ENCODE measurements at regions not wholly inside any gene's neighbourhood (a gene's known extent, or its start where the extent isn't known, plus 50 kb on each side); places are given as distances from the start of the nearest gene placed in this dataset.

- H3F3A ChIP-seq (replicated peaks; ENCODE audit: insufficient read depth): no peaks in the 10 kb centered on the region
- no peak overlapping the region for H3K27ac ChIP-seq (ENCODE audit: low read depth in 2 of 2, low read length in 1 of 2)
- no peak for DNase-seq
- H3K9me2 ChIP-seq: no peaks in the 10 kb centered on the region
- H3K79me2 ChIP-seq (ENCODE audit: insufficient read depth): no peaks in the 10 kb centered on the region
- H3K9me3 ChIP-seq: no peaks in the 10 kb centered on the region
- H3K27me3 ChIP-seq (ENCODE audit: insufficient read depth): no peaks in the 10 kb centered on the region
- ChIA-PET POLR2A (no interaction called here), CTCF (interaction anchor here (0.6 to 1.6 kb wide), 2 partner anchors 12 to 33 kb away, joined by 3 to 4 read pairs; no protein-coding TSS in a partner anchor)
- no peak overlapping the region for H2AFZ ChIP-seq (ENCODE audit: low read depth)
- H3K9ac ChIP-seq: no peak overlapping the region
- TF ChIP-seq MXI1 (IDR thresholded peaks at IDR 0.05; ENCODE audit: low read depth, low read length) (no peak), NFIC (IDR thresholded peaks at IDR 0.05; ENCODE audit: borderline replicate concordance) (no peak), RFX5 (IDR thresholded peaks at IDR 0.05; ENCODE audit: low read length) (no peak), EP300 (IDR thresholded peaks at IDR 0.05; ENCODE audit: borderline replicate concordance in 1 of 2, low read depth in 1 of 2, low read length in 1 of 2) (no peak), USF1 (IDR thresholded peaks at IDR 0.05; ENCODE audit: borderline replicate concordance, low read depth) (no peak)
- no peak overlapping the region for H3K4me2 ChIP-seq
- 21% methylated on average over 2 of the region's 2 CpGs for WGBS (ENCODE audit: low lambda C conversion rate)
- H4K20me1 ChIP-seq (ENCODE audit: insufficient read depth): no peaks in the 10 kb centered on the region
- H3K36me3 ChIP-seq (replicated peaks in 1 of 2; ENCODE audit: control insufficient read depth in 1 of 2, insufficient read depth in 2 of 2, low read length in 1 of 2): no peaks in the 10 kb centered on the region
- H3K4me3 ChIP-seq (ENCODE audit: low read depth in 2 of 2, low read length in 1 of 2): no peak overlapping the region
- no peaks in the 10 kb centered on the region for H3K4me1 ChIP-seq (ENCODE audit: control insufficient read depth in 1 of 2, insufficient read depth in 2 of 2, low read depth in 1 of 2, low read length in 1 of 2)
These were observed 272.5 kb upstream of the LRRC7 start for GRCh38 chr1:69295265-69295664.

- ChIA-PET POLR2A (no interaction called here), CTCF (no interaction called here)
- Histone ChIP-seq H3K9me3 (no peaks in the 10 kb centered on the region), H3K4me2 (no peak overlapping the region), H3K27ac (ENCODE audit: low read depth in 2 of 2, low read length in 1 of 2) (no peak overlapping the region), H3K4me1 (ENCODE audit: control insufficient read depth in 1 of 2, insufficient read depth in 2 of 2, low read depth in 1 of 2, low read length in 1 of 2) (no peaks in the 10 kb centered on the region), H3F3A (replicated peaks; ENCODE audit: insufficient read depth) (no peaks in the 10 kb centered on the region), H3K36me3 (replicated peaks in 1 of 2; ENCODE audit: control insufficient read depth in 1 of 2, insufficient read depth in 2 of 2, low read length in 1 of 2) (no peaks in the 10 kb centered on the region), H3K27me3 (ENCODE audit: insufficient read depth) (no peaks in the 10 kb centered on the region), H4K20me1 (ENCODE audit: insufficient read depth) (no peaks in the 10 kb centered on the region), H3K4me3 (ENCODE audit: low read depth in 2 of 2, low read length in 1 of 2) (no peak overlapping the region), H2AFZ (ENCODE audit: low read depth) (no peak overlapping the region), H3K9me2 (no peaks in the 10 kb centered on the region), H3K79me2 (ENCODE audit: insufficient read depth) (no peaks in the 10 kb centered on the region), H3K9ac (no peak overlapping the region)
- WGBS (ENCODE audit: low lambda C conversion rate): 63% methylated on average over 4 of the region's 7 CpGs
- TF ChIP-seq EP300 (IDR thresholded peaks at IDR 0.05; ENCODE audit: borderline replicate concordance in 1 of 2, low read depth in 1 of 2, low read length in 1 of 2): no peak
- TF ChIP-seq, protein P1, sequence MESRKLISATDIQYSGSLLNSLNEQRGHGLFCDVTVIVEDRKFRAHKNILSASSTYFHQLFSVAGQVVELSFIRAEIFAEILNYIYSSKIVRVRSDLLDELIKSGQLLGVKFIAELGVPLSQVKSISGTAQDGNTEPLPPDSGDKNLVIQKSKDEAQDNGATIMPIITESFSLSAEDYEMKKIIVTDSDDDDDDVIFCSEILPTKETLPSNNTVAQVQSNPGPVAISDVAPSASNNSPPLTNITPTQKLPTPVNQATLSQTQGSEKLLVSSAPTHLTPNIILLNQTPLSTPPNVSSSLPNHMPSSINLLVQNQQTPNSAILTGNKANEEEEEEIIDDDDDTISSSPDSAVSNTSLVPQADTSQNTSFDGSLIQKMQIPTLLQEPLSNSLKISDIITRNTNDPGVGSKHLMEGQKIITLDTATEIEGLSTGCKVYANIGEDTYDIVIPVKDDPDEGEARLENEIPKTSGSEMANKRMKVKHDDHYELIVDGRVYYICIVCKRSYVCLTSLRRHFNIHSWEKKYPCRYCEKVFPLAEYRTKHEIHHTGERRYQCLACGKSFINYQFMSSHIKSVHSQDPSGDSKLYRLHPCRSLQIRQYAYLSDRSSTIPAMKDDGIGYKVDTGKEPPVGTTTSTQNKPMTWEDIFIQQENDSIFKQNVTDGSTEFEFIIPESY (IDR thresholded peaks at IDR 0.05; ENCODE audit: borderline replicate concordance, low read depth): no peak
- TF ChIP-seq CTCF (IDR thresholded peaks at IDR 0.05): 0 out of 2 replicates have a peak, but pooled peaks have one; percentile 23
- no peak for DNase-seq
These were observed 262.1 kb upstream of the LRRC7 start for GRCh38 chr1:69305621-69306020.

Measured in SK-N-SH (cell line).